OCI-LY1 (cell line): ENCODE measurements at regions not wholly inside any gene's neighbourhood (a gene's known extent, or its start where the extent isn't known, plus 50 kb on each side); places are given as distances from the start of the nearest gene placed in this dataset.

Experiments used
- H2AFZ ChIP-seq: fragments of 200-600 bp; sonication (generic), shearing (Covaris generic); 2 replicates; pipeline ENCODE4 v1.6.0; 2014; ENCODE audit warnings: antibody characterized with exemption, mild to moderate bottlenecking, low read length
- H3F3A ChIP-seq: fragments of 200-600 bp; sonication (generic), shearing (Covaris generic); 2 replicates; pipeline ENCODE4 v1.6.0; 2014; ENCODE audit warnings: mild to moderate bottlenecking, antibody characterized with exemption, low read length, moderate library complexity; ENCODE audit not compliant: insufficient read depth
- H3K27ac ChIP-seq: fragments of 200-600 bp; sonication (generic); 2 replicates; pipeline ENCODE4 v1.5.1; 2014; ENCODE audit warnings: low read length, mixed run types, mild to moderate bottlenecking, low read depth; ENCODE audit not compliant: poor library complexity, severe bottlenecking
- H3K27me3 ChIP-seq: fragments of 200-600 bp; sonication (generic); 2 replicates; pipeline ENCODE4 v1.6.0; 2014; ENCODE audit warnings: antibody characterized with exemption, mild to moderate bottlenecking, low read length, moderate library complexity; ENCODE audit not compliant: insufficient read depth
- H3K36me3 ChIP-seq: fragments of 200-600 bp; sonication (generic); 2 replicates; pipeline ENCODE4 v1.6.1; 2014; ENCODE audit warnings: mild to moderate bottlenecking, antibody characterized with exemption, low read length, moderate library complexity, mixed read lengths; ENCODE audit not compliant: insufficient read depth
- H3K4me1 ChIP-seq: fragments of 200-600 bp; sonication (generic); 2 replicates; pipeline ENCODE4 v1.5.1; 2014; ENCODE audit warnings: mild to moderate bottlenecking, low read length, moderate library complexity; ENCODE audit not compliant: insufficient read depth, severe bottlenecking
- H3K4me2 ChIP-seq: fragments of 200-600 bp; sonication (generic), shearing (Covaris generic); 2 replicates; pipeline ENCODE4 v1.6.1; 2014; ENCODE audit warnings: low read length
- H3K4me3 ChIP-seq: fragments of 200-600 bp; sonication (generic); 2 replicates; pipeline ENCODE4 v1.5.1; 2014; ENCODE audit warnings: low read length, low read depth, mild to moderate bottlenecking, mixed read lengths; ENCODE audit not compliant: poor library complexity, severe bottlenecking
- H3K79me2 ChIP-seq: fragments of 200-600 bp; shearing (Covaris generic); 2 replicates; pipeline ENCODE4 v1.6.1; 2016; ENCODE audit warnings: mixed run types, low read length, mixed read lengths; ENCODE audit not compliant: insufficient read depth
- H3K9ac ChIP-seq: fragments of 200-600 bp; sonication (generic), shearing (Covaris generic); 2 replicates; pipeline ENCODE4 v1.6.1; 2014; ENCODE audit warnings: mild to moderate bottlenecking, low read length, mixed read lengths
- H3K9me2 ChIP-seq: fragments of 200-600 bp; sonication (generic), shearing (Covaris generic); 2 replicates; pipeline ENCODE4 v1.6.1; 2014; ENCODE audit warnings: low read depth, mild to moderate bottlenecking, low read length, mixed read lengths
- H3K9me3 ChIP-seq: fragments of 200-600 bp; shearing (Covaris generic); 2 replicates; pipeline ENCODE4 v1.6.1; 2014; ENCODE audit warnings: low read length, mixed read lengths
- H4K20me1 ChIP-seq: fragments of 200-600 bp; sonication (generic), shearing (Covaris generic); 2 replicates; pipeline ENCODE4 v1.6.0; 2016; ENCODE audit warnings: mild to moderate bottlenecking, low read length; ENCODE audit not compliant: insufficient read depth
- CTCF ChIP-seq: fragments of 200-600 bp; sonication (generic), shearing (Covaris generic); IDR thresholded peaks from 2 replicates; pipeline ENCODE4 v1.5.1; 2017; ENCODE audit warnings: mild to moderate bottlenecking, antibody characterized with exemption, low read length, moderate library complexity, mixed read lengths
- EZH2 ChIP-seq: fragments of 200-600 bp; sonication (generic), shearing (Covaris generic); IDR thresholded peaks from 2 replicates; pipeline ENCODE4 v1.8.0; 2017; ENCODE audit warnings: borderline replicate concordance, mixed run types, mild to moderate bottlenecking, antibody characterized with exemption, low read length, moderate library complexity, mixed read lengths

GRCh38 chr16:75794426-75794825 lies 68.1 kb upstream of the CPHXL start:
- Histone ChIP-seq H3K79me2 (no peaks in the 10 kb centered on the region), H3F3A (no peaks in the 10 kb centered on the region), H3K4me3 (no peak overlapping the region), H3K4me2 (no peak overlapping the region), H3K9me2 (no peaks in the 10 kb centered on the region), H3K4me1 (no peaks in the 10 kb centered on the region), H3K9me3 (no peaks in the 10 kb centered on the region), H3K9ac (no peak overlapping the region), H3K36me3 (no peaks in the 10 kb centered on the region), H3K27me3 (no peaks in the 10 kb centered on the region), H2AFZ (no peak overlapping the region), H3K27ac (no peak overlapping the region), H4K20me1 (no peaks in the 10 kb centered on the region)
- TF ChIP-seq CTCF (no peak), EZH2 (no peak)

GRCh38 chr16:75798714-75799113 lies 72.4 kb upstream of the CPHXL start:
- H3K4me3 ChIP-seq, result no peak overlapping the region
- no peak overlapping the region for H3K4me2 ChIP-seq
- H3K9me2 ChIP-seq, result no peaks in the 10 kb centered on the region
- no peak overlapping the region for H2AFZ ChIP-seq
- H3F3A ChIP-seq, result no peaks in the 10 kb centered on the region
- H3K4me1 ChIP-seq, result no peaks in the 10 kb centered on the region
- no peaks in the 10 kb centered on the region for H3K27me3 ChIP-seq
- H4K20me1 ChIP-seq, result no peaks in the 10 kb centered on the region
- no peaks in the 10 kb centered on the region for H3K36me3 ChIP-seq
- TF ChIP-seq EZH2 (no peak), CTCF (no peak)
- H3K79me2 ChIP-seq, result no peaks in the 10 kb centered on the region
- H3K27ac ChIP-seq, result no peak overlapping the region
- H3K9me3 ChIP-seq, result no peaks in the 10 kb centered on the region
- H3K9ac ChIP-seq, result no peak overlapping the region

GRCh38 chr16:75801307-75801706 lies 75.0 kb upstream of the CPHXL start:
- Histone ChIP-seq H4K20me1 (no peaks in the 10 kb centered on the region), H3K9me2 (no peaks in the 10 kb centered on the region), H3K79me2 (no peaks in the 10 kb centered on the region), H3K4me2 (no peak overlapping the region), H3K4me1 (no peaks in the 10 kb centered on the region), H3K27ac (no peak overlapping the region), H2AFZ (no peak overlapping the region), H3K27me3 (no peaks in the 10 kb centered on the region), H3K36me3 (no peaks in the 10 kb centered on the region), H3F3A (no peaks in the 10 kb centered on the region), H3K9me3 (no peaks in the 10 kb centered on the region), H3K4me3 (no peak overlapping the region), H3K9ac (no peak overlapping the region)
- TF ChIP-seq CTCF (peak; percentile 42; the same call in 1 of the 2 replicates), EZH2 (no peak)
